Fibroblast of upper back skin (primary cell): ENCODE measurements at regions not wholly inside any gene's neighbourhood (a gene's known extent, or its start where the extent isn't known, plus 50 kb on each side); places are given as distances from the start of the nearest gene placed in this dataset.
A peak's percentile ranks its signal among the peaks of the same experiment; 100 is the strongest.

Source experiments
- DNase-seq: peaks from one replicate; pipeline ENCODE4 v3.0.0-alpha.2; 2013

DNA sequence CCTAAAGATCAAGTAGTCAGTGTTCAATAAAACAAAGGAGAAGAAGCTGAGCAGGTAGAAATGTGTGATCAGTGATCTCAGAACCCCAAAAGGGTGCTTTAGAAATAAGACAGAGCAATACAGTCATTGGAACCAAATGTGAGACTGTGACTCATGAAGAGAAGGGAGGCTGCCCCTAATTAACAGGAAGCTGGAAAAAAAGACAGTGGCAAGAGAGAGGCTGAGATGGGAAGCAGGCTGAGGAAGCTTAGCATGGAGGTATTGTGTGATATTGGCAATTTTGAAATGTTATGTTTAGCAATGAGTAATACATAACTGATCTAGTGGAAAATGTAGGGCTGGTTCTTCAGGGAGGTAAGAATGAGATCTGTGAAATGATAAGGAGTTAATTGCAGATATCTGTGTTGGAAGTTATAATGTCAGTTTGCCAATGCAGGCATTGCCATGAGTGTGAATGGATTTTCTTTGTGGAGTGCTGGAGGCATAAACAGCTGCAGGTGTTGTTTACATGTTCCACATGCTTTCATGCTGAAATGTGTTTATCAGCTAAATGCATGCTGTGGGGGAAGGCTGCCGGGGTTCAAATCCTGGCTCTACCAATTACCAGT, 90.6 kb upstream of the CACNA1E start:
- DNase-seq = no peak

DNA sequence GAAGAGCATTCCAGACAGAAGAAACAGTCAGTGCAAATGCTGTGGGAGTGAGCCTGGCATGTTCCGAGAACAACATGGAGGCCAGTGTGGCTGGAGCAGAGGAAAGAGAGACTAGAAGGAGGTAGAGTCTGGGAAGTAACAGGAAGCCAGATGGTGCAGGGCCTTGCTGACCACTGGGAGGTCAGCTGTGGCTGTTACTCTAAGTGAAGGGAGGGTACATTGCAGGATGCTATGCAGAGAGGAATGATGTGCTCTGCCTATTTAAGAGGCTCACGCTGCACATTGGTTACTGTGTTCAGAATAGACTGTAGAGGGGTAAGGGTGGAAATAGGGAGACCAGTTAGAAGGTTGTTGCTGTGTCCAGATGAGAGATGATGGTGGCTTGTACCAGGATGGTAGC, 88.6 kb upstream of the CACNA1E start:
- no peak for DNase-seq

DNA sequence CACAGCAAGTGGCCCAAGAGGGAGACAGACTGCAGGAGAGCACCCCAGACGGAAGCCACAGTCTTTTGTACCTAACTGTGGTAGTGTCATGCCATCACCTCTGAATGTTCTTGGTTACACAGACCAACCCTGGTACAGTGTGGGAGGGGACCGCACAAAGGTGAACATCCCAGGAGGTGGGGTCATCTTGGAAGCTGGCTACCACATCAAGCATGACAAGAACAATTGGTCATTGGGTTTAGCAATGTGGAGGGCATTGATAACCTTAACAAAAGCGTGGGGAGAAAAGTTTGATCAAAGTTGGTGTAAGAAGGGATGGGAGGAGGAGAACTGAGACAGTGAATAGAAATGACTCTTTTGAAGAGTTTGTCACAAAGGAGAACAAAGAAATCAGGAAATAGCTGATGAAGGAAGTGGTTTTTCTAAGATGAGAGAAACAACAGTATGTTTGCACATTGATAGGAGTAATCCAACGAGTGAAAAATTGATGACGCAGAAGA, 87.1 kb upstream of the CACNA1E start:
- DNase-seq = no peak

DNA sequence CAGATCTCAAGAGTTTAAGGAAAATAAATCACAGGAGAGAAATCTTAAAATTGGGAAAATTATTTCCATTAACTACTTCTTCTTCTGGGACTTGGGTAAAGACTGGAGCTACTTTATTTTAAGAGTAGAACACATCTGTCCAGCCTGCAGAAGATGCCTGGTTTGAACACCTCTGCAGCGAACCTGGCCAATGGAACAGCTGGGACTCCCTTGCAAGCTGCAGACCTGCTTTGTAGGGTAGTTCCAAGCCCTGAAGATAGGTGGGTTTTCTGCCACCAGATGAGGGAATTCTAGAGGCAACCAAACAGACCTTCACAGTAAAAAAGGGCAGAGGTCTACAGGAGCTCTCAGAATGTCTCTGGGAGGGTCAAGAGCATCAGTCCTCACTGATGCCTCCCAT, 86.5 kb upstream of the CACNA1E start:
- no peak for DNase-seq

DNA sequence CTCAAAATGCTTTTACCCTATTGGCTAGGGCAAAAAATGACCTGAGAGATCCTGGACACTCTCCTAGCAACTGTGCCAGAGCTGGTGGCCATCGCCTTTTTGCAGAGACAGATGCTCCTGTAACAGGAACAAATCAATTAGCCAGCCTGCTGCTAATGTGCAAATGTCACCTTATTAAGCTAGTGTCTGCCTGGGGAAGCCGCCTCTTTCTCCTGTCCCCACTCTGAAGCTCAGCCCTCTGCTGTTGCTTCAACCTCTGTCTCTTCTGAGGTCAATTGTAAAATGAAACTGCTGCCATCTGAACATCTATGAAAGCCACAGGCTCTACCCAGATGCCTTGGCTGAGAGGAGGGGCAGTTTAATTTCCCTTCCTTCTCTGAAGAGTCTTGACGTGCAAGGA, 85.5 kb upstream of the CACNA1E start:
- DNase-seq = no peak

DNA sequence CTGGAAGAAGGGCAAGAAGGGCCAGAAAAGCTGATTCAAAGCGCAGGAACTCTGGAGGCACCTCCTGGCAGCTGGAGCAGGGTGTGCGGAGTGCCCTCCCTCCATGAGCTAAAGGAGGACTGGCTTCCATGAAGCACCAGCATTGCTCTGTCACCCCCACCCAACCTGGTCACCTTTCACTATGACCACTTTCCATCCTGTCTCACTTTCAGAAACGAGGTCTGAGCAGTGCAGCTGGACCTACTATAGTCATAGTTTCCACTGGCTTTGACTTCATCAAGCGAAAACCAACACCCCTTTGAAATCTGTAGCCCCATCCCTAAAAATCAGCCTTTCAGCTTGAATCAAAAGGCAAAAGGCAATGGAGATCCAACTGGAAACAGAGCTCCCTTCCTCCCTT, 84.8 kb upstream of the CACNA1E start:
- no peak for DNase-seq

DNA sequence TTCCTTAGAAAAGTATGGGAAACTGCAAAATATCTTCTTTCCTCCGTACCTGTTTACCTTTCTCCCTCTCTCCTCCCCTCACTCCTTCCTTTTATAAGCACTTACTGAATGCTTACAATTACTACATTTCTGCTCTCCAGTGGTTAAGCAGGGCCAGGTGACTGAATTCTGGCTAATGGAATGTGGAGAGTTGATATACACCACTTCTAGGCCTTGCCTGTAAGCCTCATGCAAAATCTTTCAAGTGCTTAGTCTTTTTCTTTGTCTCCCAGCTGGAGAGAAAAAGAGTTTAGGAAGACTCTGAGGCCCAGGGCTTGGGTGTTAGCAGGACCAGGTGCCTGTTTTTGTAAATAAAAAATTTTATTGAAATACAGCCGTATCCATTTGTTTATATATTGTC, 77.7 kb upstream of the CACNA1E start:
- no peak for DNase-seq

DNA sequence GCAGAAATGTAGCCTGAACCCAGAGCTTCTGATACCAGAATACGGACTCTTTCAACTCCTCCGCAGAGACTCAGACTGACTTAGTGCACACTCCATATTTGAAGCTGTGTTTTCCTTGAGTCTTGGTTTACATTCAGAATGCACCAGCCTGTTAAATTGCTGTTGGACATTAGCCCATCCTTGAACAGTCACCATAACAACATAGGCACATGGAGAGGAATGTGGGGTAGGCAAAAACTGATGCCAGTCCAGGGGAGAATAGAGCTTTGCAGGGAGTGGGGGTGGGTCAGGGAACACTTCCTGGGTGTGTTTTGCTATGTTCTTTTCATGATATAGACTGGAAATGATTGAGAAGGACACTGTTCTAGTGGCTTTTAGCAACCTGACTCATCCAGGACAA, 76.3 kb upstream of the CACNA1E start:
- DNase-seq = no peak

DNA sequence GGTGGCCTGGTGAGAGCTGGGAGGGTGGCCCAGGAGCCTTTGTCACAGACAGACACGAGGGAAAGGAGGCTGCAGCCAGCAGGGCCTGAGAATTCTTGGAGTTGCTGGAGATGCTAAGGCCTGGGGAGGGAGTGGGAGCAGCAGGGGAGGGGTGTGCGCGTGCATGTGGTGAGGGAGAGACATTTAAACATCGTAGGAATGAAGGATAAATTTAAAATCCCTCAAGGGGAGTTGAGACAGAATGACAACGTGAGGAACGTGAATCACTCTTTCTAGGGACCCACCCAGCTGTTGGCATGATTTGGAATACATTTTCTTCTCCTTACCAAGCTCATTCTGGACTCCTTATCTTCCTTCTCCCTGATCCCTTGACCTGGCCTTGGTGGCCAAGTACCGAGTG, 73.3 kb upstream of the CACNA1E start:
- DNase-seq = no peak

DNA sequence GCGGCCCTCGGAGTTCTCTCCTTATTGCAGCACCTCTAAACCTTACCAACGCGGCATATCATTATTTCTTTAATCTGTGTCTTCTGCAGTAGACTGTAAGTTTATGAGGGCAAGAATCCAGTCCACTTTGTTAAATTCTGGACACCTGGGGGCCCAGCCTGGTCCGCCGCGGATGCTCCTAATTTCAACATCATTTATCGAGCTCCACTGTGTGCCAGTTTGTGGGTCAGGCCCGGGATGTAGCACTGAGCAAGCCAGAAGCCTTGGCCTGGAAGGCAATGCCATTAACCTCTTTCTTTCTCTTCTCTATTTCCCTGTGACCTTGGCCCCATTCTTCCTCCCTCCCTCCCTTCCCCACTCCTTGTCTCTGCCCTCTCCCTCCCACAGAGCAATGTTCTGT, 70.6 kb upstream of the CACNA1E start:
- no peak for DNase-seq

DNA sequence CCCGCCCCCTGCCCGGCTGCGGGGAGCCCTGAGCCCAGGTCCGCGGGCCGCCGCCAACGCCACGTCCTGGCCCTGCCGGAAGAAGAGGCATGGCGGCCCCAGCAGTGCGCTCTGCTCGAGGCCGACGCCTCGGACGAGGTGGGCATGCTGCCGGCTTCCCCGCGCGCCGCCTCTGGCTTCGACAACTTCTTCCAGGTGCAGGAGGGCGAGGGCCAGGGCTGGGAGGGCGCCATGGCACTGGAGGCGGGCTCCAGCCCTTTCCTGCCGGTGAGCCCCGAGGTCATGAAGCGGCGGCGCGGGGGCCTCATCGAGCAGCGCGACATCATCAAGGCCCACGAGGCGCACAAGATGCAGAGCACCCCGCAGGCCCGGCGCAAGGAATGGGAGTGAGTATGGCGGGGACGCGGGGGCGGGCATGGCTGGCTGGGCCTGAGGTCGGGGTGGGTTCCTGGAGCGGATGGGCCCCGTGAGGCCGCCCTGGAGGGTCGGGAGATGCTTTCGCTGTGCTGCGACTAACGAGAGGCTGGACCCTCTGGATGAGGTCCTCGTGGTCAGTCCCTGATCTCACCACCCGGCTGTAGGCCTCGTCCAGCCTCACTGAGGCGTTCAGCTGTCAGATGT, 70.0 kb upstream of the CACNA1E start:
- DNase-seq = no peak

DNA sequence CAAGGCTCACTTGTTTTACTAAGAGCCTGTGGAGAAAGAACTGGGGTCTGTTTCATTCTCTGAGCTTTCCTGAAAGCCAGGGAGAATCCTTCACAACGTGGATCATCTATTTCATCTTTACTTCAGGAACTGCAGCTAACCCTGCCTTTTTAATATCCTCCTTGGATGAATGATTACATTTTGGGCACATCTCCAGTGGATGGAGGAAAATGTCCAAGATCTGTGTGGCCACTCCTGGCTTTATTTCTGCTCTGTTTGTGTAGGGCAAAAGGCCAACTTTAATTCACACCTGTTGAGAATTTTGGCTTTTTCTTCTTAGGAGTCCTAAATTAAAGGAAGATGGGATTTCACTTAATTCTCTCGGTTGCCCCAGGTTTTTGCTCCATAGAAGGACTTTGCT, 69.5 kb upstream of the CACNA1E start:
- DNase-seq = no peak

DNA sequence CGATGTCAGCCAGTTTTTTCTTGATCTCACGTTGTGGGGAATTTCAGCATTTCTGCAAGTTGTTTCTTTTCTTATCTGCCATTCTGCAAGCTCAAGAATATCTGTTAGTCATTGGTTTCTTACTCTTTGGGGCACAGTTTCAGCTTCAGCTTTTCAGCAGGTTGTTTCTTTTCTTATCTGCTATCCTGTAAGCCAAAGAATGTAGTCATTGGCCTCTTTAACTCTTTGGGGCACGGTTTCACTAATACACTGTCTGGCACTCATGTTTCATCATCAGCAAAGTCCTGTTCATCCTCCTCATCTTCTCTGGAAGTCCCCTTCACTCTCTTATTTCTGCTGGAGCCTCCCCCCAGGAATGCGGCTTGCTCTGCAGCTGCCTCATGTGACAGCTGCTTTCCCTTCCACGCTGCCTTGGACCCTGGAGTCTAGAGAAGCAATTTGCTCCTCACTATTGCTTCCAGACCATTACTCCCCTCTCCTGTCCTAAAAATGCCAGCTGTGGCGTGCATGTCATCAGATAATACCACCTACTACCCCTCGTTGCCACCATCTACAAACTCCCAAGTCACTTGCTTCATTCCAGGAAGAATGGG, 67.0 kb upstream of the CACNA1E start:
- no peak for DNase-seq

DNA sequence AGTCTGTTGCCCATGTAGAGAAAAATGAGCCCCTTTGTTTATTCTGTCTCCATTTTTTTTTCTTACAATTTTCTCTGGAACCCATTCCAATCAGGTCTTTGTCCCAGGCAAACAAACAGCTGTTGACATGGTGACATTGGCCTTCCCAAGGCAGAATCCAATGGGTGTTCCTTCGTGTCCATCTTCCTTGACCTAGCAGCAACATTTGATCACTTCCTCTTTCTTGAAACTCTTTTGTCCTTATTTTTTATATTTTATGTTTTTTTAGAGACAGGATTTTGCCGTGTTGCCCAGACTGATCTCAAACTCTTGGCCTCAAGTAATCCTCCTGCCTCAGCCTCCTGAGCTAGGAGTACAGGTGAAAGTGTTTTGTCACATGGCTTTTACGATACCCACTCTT, 65.4 kb upstream of the CACNA1E start:
- DNase-seq = no peak

DNA sequence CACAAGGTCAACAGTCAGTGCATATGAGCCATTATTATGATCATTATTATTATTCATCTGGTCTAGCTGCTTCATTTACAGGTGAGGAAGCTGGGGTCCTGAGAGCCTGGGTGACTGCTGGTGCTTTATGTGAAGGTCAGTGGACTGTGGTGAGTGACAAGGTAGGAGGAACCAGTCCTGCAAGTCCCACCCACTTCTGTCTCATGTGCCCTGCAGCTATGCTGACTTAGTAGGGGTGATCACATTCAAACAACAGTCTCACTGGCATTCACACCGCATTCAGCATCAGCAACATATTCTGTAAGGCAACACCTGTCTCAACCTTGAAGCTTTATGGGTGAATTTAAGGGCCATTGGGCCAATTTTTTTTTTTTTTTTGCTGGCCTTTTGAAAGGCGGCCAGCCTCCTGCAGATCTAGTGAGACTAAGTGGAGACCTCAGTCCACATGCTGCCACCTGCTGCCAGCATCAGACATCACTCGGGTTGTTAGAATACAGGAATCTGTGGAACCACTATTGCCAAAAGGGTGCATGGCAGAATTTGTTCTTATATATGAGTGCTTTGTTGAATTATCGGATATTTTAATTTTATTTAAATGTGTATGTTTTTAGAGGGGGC, 59.9 kb upstream of the CACNA1E start:
- peak; percentile 18 for DNase-seq

DNA sequence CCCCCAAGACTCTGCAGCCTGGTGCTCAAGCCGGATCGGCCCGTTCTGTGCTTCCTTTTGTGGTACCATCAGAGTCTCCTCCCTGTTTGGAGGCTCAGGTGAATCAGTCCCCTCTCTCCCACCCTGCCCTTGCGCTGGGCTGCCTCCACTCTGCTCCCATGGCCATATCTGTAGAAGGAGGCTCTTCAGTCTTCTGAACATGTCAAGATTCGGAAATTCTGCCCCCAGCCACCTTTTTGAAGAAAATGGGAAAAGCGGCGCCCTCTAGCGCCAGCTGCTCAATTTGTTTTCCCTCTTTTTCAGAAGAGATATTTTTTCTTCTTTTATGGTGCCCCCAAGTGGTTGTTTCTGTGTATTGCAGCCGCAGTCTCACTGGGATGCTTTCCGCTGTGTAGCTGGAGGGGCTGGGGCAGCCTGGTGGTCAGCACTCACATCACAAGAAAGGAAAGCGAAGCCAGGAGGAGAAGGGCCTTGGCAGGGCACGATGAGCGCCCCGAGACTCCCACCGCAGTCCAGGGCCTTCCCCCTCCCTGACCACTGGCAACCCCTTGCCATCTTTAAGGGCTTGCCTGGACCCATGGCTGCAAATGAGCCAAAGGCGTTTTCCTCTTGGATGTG, 58.4 kb upstream of the CACNA1E start:
- DNase-seq = peak; percentile 68

DNA sequence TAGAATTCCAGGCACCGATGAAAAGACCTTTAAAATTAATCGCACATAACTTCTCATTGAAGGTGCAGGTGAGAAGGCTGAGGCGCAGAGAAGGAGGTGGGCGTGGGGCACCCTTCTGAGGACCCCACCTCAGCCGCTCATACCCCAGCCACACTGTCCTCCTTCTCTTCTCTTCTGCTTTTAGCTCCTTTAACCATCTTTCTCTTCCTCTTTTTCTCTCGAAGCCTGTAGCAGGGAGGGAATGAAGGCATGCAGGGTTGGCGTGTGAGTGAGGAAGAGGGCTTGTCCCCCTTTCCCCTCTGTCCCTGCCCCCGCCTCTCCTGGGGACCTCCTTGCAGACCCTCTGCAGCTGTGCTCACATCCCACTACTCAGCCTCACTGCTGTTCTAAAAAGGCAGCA, 57.8 kb upstream of the CACNA1E start:
- DNase-seq = no peak

DNA sequence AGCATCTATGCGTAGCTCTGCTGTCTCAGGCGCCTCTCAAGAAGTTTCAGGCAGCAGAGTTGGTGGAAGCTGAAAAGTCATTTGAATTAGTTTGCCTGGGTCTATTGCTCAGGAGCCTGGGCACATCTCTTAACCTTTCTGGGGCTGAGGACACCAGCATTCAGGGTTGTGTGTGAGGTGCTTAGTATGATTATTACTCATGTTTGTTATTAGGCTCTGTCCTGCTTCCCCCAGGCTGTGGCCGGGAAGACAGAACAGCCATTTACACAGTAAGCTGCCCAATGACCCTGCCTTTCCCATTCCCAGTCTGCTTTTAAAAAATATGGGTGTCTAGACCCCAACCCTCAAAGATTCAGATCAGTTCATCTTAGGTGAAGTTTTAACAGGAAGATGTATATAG, 53.9 kb upstream of the CACNA1E start:
- DNase-seq = no peak

DNA sequence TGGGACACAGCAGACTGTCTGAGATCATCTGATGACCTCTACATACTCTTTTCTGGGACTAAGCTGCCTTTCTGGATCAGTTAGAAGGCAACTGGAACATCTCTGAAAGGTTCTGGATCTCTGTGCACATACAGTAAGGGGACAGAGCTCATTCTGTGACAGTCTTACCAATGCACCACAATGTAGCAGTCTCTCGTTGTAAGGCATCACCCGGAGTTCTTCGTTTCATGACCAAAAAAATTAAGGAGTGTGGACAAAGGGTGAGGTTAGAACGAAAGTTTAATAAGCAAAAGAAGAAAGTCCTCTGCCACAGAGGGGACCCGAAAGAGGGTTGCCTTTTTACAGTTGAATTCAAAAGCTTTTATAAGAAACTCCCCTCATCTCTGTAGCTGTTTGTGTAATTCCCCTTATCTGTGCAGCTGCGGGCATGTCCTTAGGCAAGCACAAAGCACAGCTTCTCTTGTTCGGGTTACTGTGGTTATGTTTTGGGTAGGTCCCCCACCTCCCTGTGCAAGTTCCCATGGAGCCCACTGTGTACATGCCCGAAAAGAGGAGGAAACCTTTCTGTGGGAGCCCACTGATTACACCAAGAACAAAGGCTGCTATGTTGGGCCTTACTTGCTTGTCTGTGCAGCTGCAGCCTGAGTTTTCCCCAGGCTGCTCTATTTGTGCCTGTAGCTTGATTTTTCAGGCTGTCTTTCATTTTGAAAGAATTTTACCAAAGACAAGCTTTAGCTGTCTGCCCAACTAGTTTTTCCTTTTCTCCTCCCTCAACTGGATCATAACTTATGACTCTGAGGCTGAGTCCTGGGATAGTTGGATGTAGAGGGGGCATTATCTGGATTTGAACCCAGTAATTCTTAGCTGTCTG, 53.1 kb upstream of the CACNA1E start:
- DNase-seq = no peak
